ENCODE measurements at regions not wholly inside any gene's neighbourhood (a gene's known extent, or its start where the extent isn't known, plus 50 kb on each side); places are given as distances from the start of the nearest gene placed in this dataset.
"Not testable (repeated sequence)": the region's sequence is repeated elsewhere in the genome, so short reads cannot be mapped to it uniquely, and the experiment has no call there.

DNA sequence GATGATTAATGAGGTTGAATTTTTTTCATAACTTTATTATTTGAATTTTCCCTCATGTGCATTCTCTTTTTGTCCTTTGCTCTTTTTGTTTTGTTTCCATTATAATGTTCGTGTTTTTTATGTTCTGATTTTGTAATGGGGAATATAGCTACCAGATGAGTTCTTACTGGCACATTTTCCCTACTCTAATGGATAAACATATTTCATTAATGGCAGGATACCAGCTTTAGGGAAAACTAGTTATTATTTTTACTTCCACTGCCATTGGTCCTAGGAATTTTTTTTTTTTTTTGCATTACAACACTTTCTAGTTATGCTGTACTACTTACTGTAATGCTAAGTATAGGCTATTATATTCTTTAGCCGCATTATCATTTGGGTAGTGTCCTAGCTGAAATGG, 286.3 kb downstream of the SPRY1 start:
- no peak for DNase-seq

DNA sequence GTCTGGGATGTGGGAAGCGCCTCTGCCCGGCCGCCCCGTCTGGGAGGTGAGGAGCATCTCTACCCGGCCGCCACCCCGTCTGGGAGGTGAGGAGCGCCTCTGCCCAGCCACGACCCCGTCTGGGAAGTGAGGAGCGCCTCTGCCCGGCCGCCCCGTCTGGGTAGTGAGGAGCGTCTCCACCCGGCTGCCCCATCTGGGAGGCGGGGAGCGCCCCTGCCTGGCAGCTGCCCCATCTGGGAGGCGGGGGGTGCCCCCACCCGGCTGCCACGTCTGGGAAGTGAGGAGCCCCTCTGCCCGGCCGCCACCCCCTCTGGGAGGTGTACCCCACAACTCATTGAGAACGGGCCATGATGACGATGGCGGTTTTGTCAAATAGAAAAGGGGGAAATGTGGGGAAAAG, 288.3 kb downstream of the SPRY1 start:
- not testable (repeated sequence) for DNase-seq

DNA sequence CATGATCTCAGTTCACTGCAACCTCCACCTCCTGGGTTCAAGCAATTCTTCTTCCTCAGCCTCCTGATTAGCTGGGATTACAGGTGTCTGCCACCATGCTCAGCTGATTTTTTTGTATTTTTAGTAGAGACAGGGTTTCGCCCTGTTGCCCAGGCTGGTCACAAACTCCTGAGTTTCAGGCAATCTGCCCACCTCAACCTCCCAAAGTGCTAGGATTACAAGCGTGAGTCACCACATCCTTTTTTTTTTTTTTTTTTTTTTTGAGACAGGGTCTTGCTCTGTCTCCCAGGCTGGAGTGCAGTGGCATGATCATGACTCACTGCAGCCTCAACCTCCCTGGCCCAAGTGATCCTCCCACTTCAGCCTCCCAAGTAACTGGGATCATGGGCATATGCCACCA, 298.9 kb downstream of the SPRY1 start:
- DNase-seq = not testable (repeated sequence)

DNA sequence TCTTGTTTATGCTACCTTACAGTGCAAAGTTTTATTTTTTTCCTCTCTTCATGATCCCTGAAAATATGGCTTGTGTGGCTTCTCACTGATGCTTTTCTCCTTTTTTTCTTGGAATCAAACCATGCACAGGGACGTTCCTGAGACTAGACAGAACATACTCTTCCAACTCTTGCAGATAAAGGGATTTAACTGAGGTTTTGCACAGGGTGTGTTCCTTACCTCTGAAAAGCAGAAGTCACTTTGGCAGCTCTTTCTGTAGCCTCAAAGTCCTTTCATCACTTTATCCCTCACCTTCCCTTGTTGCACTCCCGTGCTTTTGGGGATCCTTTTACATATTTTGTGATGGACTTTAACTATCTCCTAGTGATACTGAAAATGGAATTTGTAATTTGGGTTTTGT, 300.1 kb downstream of the SPRY1 start:
- DNase-seq = no peak

DNA sequence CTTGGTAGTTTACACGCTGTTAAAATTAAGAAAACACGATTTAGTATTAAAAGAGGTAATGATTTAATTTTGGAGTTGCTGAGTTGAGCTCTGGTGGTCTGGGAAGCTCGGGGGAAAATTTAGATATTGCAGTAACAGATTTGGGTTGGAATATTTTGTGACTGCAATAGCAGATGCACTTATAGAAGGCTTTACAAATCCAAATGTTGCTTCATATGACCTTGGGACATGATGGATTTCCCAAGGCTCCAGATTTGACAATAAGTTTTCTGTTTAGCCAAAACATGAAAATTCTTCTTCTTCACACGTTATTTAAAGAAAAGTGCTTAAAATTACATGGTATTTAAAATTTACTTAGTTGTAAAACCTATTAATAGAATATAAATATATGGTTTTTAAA, 302.0 kb downstream of the SPRY1 start:
- no peak for DNase-seq

DNA sequence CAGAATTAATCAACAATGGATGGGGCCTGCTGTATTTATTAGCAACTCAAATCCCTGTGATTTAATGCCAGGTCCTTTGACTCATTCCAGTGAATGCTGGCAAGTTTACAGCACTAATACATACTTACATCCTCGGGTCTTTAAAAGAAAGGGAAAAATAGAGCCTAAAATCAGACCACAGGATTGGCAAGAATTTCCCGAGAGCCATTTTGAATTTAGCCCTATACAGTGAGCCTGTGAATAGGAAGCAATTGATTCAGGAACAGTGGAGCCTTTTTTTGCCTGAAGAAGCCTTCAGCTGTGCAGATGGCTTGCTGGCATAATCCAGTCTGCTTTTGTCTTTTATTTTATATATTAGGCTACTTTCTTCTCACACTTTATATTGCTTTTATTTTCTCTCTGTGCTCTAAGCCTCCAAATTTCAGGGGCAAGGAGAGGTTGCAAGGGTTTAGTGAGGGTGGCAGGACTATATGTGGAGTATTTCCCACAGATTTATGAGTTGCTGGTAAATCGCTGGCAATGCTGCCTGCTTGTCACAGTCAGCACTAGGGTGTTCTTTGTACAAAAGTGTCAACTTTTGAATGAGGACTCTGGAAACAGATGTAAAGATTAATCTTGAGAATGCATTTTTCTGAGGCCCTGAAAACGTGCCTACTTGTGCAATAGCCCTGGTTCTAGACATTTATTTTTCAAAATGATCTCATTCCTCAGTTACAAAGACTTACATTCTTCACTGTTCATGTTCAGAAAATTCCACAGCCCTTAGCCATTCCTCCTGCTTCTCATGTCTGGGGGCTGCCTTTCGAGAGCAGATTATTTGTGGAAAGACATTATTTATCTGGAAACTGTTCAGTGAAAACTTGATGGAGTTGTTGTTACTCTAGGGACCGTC, 303.5 kb downstream of the SPRY1 start:
- DNase-seq = no peak

DNA sequence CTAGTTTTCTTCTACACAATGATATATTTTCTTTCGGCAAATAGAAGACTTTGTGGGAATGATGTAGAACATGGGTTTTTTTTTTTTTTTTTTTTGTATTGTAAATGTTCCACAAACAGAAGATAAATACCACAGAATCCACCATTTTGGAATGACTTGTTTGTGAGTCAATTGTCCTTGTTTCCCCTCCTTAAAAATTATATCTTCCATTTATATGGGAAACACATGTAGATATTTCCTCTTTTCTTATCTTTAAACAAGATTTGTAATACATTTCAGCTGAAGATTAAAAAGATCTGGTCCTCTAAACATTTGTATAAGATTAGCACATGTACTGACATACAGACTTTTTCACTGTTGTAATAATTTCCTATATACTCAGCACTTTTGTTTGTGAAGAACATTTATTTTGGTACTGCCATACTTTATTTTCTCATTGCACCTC, 304.6 kb downstream of the SPRY1 start:
- DNase-seq = no peak

DNA sequence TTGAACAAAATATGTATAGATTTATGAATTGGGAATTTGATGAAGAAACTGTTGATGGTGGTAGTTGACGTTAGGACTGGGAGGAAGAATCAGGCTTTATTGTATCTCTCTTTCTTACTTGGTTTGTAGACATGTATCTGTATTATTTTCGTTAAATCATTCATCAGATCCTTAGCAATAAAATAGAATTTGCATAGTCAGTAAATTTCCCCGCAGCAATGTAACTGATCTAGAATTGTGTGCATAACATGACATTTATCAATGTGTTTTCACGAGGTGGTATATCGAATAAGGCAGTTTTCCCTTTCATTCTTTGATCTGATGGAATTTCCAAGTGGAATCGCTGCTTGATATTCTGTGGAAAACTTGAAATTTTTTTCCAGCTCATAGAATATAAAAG, 308.8 kb downstream of the SPRY1 start:
- DNase-seq = no peak

DNA sequence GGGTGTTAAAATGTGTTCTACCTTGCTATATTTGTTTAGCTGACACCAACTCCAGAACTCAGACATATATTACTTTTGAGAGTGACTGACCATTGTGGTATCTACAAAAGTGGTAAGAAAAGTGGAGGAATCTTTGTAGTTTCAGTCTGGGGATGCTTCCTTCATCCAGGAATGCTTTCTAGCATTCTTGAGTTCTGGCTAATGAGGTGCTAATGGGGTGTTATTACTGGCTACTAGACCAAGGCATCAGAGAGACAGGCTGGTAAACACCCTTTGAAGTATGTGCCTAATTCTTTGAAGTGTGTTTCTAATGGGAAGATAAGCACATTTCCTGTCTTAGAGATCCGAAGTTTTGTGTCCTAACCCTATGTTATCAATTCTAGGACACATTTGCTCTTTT, 310.4 kb downstream of the SPRY1 start:
- no peak for DNase-seq

DNA sequence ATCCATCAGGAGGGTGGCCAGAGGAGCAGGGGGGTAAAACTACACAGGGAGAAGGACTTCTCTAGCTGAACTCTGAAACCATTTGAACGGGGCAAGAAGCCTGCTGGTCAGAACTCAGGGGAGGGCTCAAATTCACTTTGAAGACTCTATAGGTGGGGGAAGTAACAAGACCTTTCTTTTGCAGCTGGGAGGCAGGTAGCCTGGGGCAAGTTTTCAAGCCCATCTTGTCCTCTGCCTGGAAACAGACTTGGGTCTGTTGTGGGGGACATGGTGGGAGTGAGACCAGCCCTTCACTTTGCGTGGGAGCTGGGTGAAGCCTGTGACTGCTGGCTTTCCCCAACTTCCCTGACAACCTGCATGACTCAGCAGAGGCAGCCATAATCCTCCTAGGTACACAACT, 312.3 kb downstream of the SPRY1 start:
- no peak for DNase-seq

DNA sequence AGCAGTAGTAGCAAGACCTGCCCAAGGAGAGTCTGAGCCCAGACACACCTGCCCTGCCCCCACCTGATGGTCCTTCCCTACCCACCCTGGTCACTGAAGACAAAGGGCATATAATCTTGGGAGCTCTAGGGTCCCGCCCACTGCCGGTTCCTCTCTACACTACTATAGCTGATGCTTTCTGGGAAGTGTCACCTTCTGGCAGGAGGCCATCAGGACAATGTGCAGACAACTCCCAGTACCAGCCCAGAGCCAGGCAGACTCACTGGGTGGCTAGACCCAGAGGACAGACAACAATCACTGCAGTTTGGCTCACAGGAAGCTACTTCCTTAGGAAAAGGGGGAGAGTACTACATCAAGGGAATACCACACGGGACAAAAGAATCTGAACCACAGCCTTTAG, 312.7 kb downstream of the SPRY1 start:
- DNase-seq = no peak

DNA sequence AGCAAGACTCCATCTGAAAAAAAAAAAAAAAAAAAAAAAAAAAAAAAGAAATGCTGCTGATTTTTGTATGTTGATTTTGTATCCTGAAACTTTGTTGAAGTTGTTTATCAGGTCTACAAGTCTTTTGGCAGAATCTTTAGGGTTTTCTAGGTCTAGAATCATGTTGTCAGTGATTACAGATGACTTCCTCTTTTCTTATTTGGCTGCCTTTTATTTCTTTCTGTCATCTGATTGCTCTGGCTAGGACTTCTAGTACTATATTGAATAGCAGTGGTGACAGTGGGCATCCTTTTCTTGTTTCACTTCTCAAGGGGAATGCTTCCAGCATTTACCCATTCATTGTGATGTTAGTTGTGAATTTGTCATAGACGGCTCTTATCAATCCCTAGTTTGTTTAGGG, 334.4 kb downstream of the SPRY1 start:
- no peak for DNase-seq

DNA sequence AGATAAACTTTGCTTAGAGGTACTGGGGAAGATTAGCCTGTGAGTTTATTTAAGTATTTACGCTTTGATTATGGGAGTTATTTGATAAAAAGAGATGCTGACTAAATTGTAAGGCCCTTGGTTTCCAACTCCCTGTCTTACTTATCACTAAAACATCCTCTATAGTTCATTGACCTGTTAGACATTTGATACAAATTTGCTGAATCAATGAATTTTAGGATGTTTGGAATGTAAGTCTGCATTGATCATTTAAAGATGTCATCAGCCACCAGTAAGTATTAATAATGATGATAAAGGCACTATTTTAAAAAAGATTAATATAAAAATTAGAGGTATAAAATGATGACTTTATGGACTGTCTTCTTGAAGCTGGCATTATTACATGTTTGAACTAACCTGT, 340.6 kb downstream of the SPRY1 start:
- no peak for DNase-seq

DNA sequence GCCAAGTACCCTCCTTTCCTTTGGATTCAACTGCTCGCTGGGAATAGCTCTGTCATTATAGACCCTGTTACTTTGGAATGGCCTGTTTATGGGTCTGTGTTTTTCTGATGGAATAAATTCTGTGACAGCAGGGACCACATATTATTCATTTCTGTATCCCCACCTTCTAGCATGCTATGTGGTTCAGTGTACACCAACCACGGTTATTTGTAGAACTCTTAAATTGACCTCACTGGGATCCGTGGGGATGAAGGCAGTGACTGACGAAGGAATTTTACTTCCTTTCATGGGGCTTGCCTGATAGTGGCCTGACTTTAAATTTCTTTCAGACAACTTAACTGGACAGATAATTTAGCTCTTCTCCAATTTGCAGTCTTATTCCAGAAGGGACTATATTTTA, 343.2 kb downstream of the SPRY1 start:
- DNase-seq = no peak

DNA sequence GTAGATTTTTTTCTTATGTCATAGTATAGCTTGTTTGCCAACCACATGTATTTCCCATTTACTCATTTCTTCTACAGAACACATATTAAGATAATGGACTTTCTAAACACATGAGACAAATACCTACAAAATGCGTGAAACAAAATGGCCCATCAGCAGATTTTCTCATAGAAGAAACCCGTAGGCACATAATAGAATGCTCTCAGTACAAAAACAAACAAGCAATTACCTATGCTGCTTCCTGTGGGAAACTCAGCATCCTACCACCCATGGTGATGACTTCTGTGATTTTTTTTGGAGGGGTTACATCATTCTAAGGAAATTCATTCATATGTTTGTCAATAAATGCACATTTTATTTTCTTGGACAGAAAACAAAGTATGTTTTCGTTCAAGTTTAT, 343.6 kb downstream of the SPRY1 start:
- no peak for DNase-seq

DNA sequence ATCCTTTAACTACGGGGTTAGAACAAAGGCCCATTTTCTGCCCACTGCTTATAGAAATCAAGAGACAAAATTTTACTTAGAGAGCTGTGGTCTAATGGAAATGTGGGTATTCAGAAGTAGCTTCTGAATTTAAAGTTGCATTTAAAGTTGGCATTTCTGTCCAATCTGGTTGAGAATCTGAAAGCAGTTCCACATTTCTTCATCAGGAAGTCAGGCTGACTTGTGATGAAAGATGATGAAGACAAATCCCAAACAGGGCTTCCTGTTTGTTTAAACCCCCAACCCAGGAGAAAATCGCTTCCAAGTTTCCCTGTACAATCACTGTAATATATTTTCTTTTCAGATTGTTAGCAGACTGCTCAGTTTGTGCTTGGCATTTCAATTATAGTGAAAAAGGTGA, 345.3 kb downstream of the SPRY1 start:
- no peak for DNase-seq

DNA sequence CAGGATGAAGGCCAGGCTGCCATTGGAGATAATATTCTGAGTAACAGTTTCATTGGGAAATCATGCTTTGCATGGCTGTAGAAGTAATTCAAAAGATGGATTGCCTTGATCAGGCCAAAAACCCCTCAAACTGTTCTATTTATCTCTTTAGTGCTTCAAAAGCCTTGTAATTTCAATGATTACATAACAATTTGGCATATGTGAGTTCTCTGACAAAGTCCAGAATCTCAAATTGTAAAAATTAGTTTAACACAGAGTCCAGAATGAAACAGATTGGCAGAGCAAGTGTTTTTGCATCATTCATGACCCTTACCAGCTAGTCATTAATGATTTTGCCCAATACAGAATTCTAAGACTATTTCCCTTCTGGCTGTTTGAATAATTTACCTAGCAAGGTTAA, 347.3 kb downstream of the SPRY1 start:
- no peak for DNase-seq

DNA sequence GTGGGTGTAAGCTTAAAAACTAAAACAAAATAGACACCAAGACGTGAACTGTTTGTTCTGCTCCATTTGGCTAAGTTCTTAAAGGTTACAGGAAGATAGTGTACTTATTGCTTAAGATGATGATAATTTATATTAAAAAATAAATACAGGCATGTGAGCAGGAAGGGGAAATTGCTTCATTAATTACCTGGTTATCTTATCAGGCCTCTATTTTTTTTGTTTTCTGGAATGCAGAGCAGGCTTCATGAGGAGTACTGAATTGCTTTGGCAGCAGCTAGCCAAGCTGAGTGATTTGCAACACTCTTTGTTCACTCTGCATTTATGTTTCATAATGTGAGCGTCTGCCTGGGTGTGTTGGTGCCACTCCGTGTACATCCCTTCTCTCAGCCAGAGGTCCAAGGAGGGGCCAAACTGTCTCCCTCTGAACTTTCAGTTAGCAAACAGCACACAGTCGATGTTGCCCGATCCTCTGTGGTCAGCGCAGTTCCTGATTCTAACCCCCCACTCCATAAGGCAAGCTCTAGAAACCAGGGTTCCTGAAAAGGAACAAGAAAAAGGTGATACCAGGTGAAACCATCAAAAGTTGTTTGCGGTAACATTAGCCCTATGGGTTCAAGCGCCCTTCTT, 348.2 kb downstream of the SPRY1 start:
- no peak for DNase-seq

DNA sequence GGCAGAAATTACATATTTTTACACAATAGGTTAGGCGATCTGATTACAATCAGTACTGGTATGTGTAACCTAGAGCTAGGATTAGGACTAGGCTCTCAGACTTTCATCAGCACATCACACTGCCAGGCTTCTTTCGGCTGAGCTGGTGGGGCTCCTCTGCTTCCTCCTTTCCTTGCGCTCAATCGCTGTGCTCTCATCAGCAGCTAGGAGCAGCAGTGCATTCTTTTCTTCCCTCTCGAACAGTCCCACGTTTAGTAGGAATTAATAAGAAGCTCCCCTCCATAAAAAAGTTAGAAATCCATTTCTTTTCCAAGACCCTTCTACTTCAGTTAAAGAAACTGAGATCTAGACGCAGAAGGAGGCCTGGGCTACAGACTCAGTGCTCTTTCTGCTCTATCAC, 350.4 kb downstream of the SPRY1 start:
- no peak for DNase-seq

DNA sequence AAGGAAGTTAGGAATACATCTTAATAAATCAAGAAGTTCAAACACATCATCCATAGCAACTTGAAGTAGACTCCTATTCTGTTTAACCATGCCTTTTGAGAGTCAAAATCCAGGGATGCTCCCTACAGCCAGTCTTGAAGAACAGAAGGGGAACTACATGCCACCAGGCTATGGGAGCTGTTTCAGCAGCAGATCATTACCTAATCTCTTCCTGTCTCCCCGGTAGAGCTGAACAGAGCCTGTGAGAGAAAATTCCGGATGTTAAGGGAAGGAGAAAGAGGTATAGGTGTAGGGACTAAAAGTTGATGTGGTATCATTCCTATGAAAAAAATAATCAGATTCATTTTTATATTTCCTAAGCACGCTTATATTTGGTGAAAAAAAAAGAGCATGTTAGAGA, 352.2 kb downstream of the SPRY1 start:
- no peak for DNase-seq

DNA sequence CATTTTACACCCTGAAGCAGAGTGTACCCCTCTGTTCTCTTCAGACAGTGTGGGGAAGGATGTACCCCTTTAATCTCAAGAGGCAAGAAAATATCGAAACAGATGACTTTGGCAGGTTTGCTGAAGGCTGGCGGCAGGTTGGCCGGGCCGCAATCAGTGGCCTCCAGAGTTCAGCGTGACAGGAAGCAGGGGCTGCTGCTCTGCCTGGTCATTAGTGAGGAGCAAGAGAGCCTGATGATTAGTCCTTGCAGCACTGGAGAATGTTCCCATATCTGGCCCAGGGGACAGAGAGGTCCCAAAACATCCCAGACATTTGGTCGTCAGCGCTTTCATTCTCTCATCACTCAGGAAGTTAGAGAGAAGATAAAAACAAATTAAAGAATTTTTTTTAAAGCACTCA, 352.8 kb downstream of the SPRY1 start:
- no peak for DNase-seq

DNA sequence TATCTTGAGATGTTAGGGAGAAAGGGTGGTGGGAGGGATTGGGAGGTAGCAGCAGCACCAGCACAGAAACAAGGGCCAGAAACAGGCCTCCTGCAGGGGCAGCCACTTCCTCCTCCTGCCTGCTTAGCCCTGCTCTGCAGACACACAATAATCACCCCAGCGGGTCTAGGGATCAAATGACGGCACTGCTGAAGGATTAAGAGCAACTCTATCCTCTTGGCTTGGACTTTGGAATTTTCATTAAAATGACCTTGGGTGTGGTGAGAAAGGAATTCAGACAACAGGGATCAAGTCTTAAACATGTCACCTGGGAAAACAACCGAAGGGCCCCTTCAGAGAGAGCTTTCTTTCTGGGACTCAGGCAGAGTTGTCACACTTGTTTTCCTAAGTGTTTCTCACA, 353.4 kb downstream of the SPRY1 start:
- no peak for DNase-seq

DNA sequence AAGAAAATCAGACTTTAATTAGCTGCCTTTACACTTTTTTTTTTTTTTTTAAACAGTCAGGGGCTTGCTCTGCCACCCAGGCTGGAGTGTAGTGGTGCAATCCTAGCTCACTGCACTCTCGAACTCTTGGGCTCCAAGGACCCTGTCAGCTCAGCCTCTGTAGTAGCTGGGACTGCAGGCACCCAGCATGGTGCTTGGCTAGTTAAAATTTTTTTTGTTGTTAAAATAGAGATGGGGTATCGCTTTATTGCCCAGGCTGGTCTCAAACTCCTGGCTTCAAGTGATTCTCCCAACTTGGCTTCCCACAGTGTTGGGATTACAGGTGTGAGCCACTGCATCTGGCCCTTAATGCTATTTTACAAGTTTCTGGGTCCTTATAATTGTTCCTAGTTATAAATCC, 359.1 kb downstream of the SPRY1 start:
- no peak for DNase-seq

DNA sequence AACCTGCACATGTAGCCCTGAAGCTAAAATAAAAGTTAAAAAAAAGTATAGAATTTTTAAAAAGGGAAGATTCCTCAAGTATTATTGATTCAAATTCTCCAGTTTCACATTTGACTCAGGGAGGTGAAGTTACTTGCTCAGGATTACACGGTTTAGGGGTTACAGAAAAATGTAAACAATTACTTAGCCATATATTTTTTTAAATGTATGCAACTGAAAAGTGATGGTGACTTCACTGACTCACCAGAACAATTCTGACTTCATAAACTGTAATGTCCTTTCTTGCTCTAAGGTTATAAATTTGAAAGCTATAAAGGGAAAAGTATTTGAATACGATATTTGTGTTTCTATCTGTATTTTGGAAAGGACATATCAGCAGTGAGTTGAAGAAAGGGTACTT, 371.2 kb downstream of the SPRY1 start:
- no peak for DNase-seq

DNA sequence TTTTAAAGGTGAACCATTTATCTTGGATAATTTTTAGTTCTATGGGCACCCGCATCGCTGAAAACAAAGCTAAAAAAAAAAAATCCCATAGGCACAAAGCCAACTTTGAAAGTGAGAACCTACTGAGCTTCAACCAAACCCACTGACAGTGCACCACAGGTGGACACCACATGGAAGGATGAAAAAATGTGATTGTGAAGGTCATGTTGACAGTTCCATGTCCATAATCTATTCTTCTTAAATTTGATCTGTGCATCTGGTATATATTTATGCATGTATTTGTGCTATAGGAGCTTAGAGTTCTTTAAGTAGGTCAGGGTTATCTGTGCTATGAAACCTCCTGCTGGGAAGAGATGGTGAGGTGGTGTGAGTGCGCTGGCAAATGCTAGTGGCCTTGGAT, 374.3 kb downstream of the SPRY1 start:
- DNase-seq = no peak

Data from CD4-positive, alpha-beta T cell treated with Interleukin-6 for 4 hours (primary cell).